Neural crest cell (in vitro differentiated cells): ENCODE measurements at regions not wholly inside any gene's neighbourhood (a gene's known extent, or its start where the extent isn't known, plus 50 kb on each side); places are given as distances from the start of the nearest gene placed in this dataset.
"Not testable (repeated sequence)": the region's sequence is repeated elsewhere in the genome, so short reads cannot be mapped to it uniquely, and the experiment has no call there.

Experiments
- DNase-seq: peaks from one replicate; pipeline ENCODE4 v3.0.0; 2021; ENCODE audit warnings: low read depth, mixed read lengths, low spot score
- H3K27ac Mint-ChIP-seq: one replicate; pipeline ENCODE4 v1.8.0; 2021; ENCODE audit warnings: mild to moderate bottlenecking, mixed read lengths; ENCODE audit not compliant: unreplicated experiment
- H3K27me3 Mint-ChIP-seq: 2 replicates; pipeline ENCODE4 v1.8.0; 2021; ENCODE audit warnings: low read depth, mild to moderate bottlenecking, mixed read lengths
- H3K36me3 Mint-ChIP-seq: 2 replicates; pipeline ENCODE4 v1.8.0; 2021; ENCODE audit warnings: low read depth, mild to moderate bottlenecking, mixed read lengths
- H3K4me1 Mint-ChIP-seq: 2 replicates; pipeline ENCODE4 v1.8.0; 2021; ENCODE audit warnings: mixed read lengths
- H3K4me3 Mint-ChIP-seq: one replicate; pipeline ENCODE4 v1.8.0; 2021; ENCODE audit warnings: mild to moderate bottlenecking, mixed read lengths
- H3K9me3 Mint-ChIP-seq: 2 replicates; pipeline ENCODE4 v1.8.0; 2021; ENCODE audit warnings: mixed read lengths
- CTCF ChIP-seq: fragments of 200-600 bp; sonication (generic); conservative IDR thresholded peaks from 2 replicates; pipeline ENCODE4 v1.5.0; 2021; ENCODE audit warnings: antibody characterized with exemption, mild to moderate bottlenecking

GRCh38 chr2:239731422-239731821 is 293.7 kb downstream of the NDUFA10 start:
- peaks cover 20% of the 10 kb centered on the region for H3K4me1 Mint-ChIP-seq
- no peaks in the 10 kb centered on the region for H3K36me3 Mint-ChIP-seq
- no peak for TF ChIP-seq CTCF
- H3K27ac Mint-ChIP-seq: no peak overlapping the region
- H3K27me3 Mint-ChIP-seq: no peaks in the 10 kb centered on the region
- H3K9me3 Mint-ChIP-seq: no peaks in the 10 kb centered on the region
- H3K4me3 Mint-ChIP-seq: no peak overlapping the region
- no peak for DNase-seq

- DNase-seq: no peak
- peaks cover 20% of the 10 kb centered on the region for H3K4me1 Mint-ChIP-seq
- H3K4me3 Mint-ChIP-seq: no peak overlapping the region
- no peaks in the 10 kb centered on the region for H3K27me3 Mint-ChIP-seq
- H3K9me3 Mint-ChIP-seq: no peaks in the 10 kb centered on the region
- H3K36me3 Mint-ChIP-seq: no peaks in the 10 kb centered on the region
- H3K27ac Mint-ChIP-seq: peak overlapping the region; percentile 83
- TF ChIP-seq CTCF: no peak
These were observed 294.2 kb downstream of the NDUFA10 start for GRCh38 chr2:239730897-239731296.

- not testable (repeated sequence) for H3K27me3 Mint-ChIP-seq, H3K27ac Mint-ChIP-seq, H3K9me3 Mint-ChIP-seq, DNase-seq, H3K36me3 Mint-ChIP-seq, H3K4me3 Mint-ChIP-seq
- peaks cover 20% of the 10 kb centered on the region for H3K4me1 Mint-ChIP-seq
These were observed 294.6 kb downstream of the NDUFA10 start for GRCh38 chr2:239730567-239730882.

GRCh38 chr2:239729681-239730566 is 295.2 kb downstream of the NDUFA10 start:
- no peaks in the 10 kb centered on the region for H3K36me3 Mint-ChIP-seq
- H3K4me3 Mint-ChIP-seq: no peak overlapping the region
- no peaks in the 10 kb centered on the region for H3K27me3 Mint-ChIP-seq
- DNase-seq: no peak
- H3K9me3 Mint-ChIP-seq: no peaks in the 10 kb centered on the region
- peaks cover 14% of the 10 kb centered on the region for H3K4me1 Mint-ChIP-seq
- TF ChIP-seq CTCF: no peak
- H3K27ac Mint-ChIP-seq: no peak overlapping the region

- Mint-ChIP-seq H3K27me3 (no peaks in the 10 kb centered on the region), H3K27ac (no peak overlapping the region), H3K4me1 (peaks cover 11% of the 10 kb centered on the region), H3K9me3 (no peaks in the 10 kb centered on the region), H3K36me3 (no peaks in the 10 kb centered on the region), H3K4me3 (no peak overlapping the region)
- DNase-seq: no peak
- no peak for TF ChIP-seq CTCF
These were observed 296.0 kb downstream of the NDUFA10 start for GRCh38 chr2:239729151-239729550.

- no peaks in the 10 kb centered on the region for H3K36me3 Mint-ChIP-seq
These were observed 296.4 kb downstream of the NDUFA10 start for GRCh38 chr2:239728751-239729150.

More at GRCh38 chr2:239728751-239729150, 296.4 kb downstream of the NDUFA10 start:
- no peak for TF ChIP-seq CTCF
- Mint-ChIP-seq H3K4me3 (no peak overlapping the region), H3K9me3 (peaks cover 2% of the 10 kb centered on the region), H3K4me1 (peaks cover 10% of the 10 kb centered on the region), H3K27ac (peak overlapping the region; percentile 7), H3K27me3 (no peaks in the 10 kb centered on the region)
- no peak for DNase-seq
